Astrocyte (in vitro differentiated cells and primary cell): ENCODE measurements at regions not wholly inside any gene's neighbourhood (a gene's known extent, or its start where the extent isn't known, plus 50 kb on each side); places are given as distances from the start of the nearest gene placed in this dataset.

Experiments
- EZH2 ChIP-seq: IDR thresholded peaks from 2 replicates; pipeline ENCODE4 v1.6.1; 2012; ENCODE audit warnings: mild to moderate bottlenecking, low read length, inconsistent platforms; ENCODE audit not compliant: insufficient read depth
- TF ChIP-seq, protein P1 (sequence below): IDR thresholded peaks from 2 replicates; pipeline ENCODE4 v1.5.1; 2011; ENCODE audit warnings: low read depth, mild to moderate bottlenecking, inconsistent platforms, low read length, moderate library complexity; ENCODE audit not compliant: insufficient read depth

DNA sequence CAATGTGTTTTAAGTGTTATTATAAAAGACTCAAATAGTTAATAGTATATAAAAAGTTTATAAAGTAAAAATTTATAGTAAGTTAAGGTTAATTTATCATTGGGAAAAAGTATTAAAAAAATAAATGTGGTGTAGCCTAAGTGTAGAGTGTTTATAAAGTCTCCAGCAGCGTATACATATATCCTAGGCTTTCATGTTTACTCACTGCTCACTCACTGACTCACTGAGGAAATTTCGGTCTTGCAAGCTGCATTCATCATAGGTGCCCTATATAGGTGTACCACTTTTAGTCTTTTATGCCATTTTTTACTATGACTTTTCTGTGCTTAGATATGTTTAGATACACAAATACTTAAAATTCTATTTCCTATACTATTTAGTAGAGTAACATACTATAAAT is 866.0 kb downstream of the CBLN2 start:
- TF ChIP-seq, protein P1, sequence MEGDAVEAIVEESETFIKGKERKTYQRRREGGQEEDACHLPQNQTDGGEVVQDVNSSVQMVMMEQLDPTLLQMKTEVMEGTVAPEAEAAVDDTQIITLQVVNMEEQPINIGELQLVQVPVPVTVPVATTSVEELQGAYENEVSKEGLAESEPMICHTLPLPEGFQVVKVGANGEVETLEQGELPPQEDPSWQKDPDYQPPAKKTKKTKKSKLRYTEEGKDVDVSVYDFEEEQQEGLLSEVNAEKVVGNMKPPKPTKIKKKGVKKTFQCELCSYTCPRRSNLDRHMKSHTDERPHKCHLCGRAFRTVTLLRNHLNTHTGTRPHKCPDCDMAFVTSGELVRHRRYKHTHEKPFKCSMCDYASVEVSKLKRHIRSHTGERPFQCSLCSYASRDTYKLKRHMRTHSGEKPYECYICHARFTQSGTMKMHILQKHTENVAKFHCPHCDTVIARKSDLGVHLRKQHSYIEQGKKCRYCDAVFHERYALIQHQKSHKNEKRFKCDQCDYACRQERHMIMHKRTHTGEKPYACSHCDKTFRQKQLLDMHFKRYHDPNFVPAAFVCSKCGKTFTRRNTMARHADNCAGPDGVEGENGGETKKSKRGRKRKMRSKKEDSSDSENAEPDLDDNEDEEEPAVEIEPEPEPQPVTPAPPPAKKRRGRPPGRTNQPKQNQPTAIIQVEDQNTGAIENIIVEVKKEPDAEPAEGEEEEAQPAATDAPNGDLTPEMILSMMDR, result no peak
- no peak for TF ChIP-seq EZH2
